ENCODE measurements at regions not wholly inside any gene's neighbourhood (a gene's known extent, or its start where the extent isn't known, plus 50 kb on each side); places are given as distances from the start of the nearest gene placed in this dataset.

GRCh38 chr5:87054821-87055220, 212.9 kb upstream of the RASA1 start:
- intact Hi-C loops (cut with DNase I; ENCODE audit: low total_unique reads), result no loop called here
- TF ChIP-seq POLR2AphosphoS5 (IDR thresholded peaks at IDR 0.05) (no peak), POLR2A (IDR thresholded peaks at IDR 0.05) (no peak), CTCF (IDR thresholded peaks at IDR 0.05) (no peak)
- Histone ChIP-seq H3K36me3 (no peaks in the 10 kb centered on the region), H3K27ac (no peak overlapping the region), H3K9me3 (no peaks in the 10 kb centered on the region), H3K4me3 (no peak overlapping the region), H3K27me3 (no peaks in the 10 kb centered on the region), H3K4me1 (no peaks in the 10 kb centered on the region)
- no peak for DNase-seq (ENCODE audit: low spot score in 2 of 2)

GRCh38 chr5:87061046-87061445, 206.6 kb upstream of the RASA1 start:
- Histone ChIP-seq H3K27me3 (no peaks in the 10 kb centered on the region), H3K27ac (no peak overlapping the region), H3K4me1 (no peaks in the 10 kb centered on the region), H3K9me3 (no peaks in the 10 kb centered on the region), H3K36me3 (no peaks in the 10 kb centered on the region), H3K4me3 (no peak overlapping the region)
- intact Hi-C loops (cut with DNase I; ENCODE audit: low total_unique reads), result no loop called here
- TF ChIP-seq POLR2AphosphoS5 (IDR thresholded peaks at IDR 0.05), result no peak
- no peak for TF ChIP-seq CTCF (IDR thresholded peaks at IDR 0.05)
- TF ChIP-seq POLR2A (IDR thresholded peaks at IDR 0.05), result no peak
- no peak for DNase-seq (ENCODE audit: low spot score in 2 of 2)

GRCh38 chr5:87069311-87069710, 198.4 kb upstream of the RASA1 start:
- Histone ChIP-seq H3K4me3 (no peak overlapping the region), H3K27ac (no peak overlapping the region), H3K27me3 (no peaks in the 10 kb centered on the region), H3K4me1 (no peaks in the 10 kb centered on the region), H3K36me3 (no peaks in the 10 kb centered on the region), H3K9me3 (no peaks in the 10 kb centered on the region)
- TF ChIP-seq POLR2A (IDR thresholded peaks at IDR 0.05), result no peak
- no peak for DNase-seq (ENCODE audit: low spot score in 2 of 2)
- intact Hi-C loops (cut with DNase I; ENCODE audit: low total_unique reads), result no loop called here

- H3K36me3 ChIP-seq, result no peaks in the 10 kb centered on the region
- H3K27me3 ChIP-seq, result no peaks in the 10 kb centered on the region
- no peaks in the 10 kb centered on the region for H3K9me3 ChIP-seq
- no peaks in the 10 kb centered on the region for H3K4me1 ChIP-seq
- peak overlapping the region in 1 of 2 donors; percentile 0 for H3K27ac ChIP-seq
- TF ChIP-seq POLR2A (IDR thresholded peaks at IDR 0.05), result no peak
- peak in 1 of 3 donors; percentile 50 for TF ChIP-seq CTCF (IDR thresholded peaks at IDR 0.05)
- peak in 1 of 2 donors; percentile 50 for DNase-seq (ENCODE audit: low spot score in 2 of 2)
- no peak overlapping the region for H3K4me3 ChIP-seq
- intact Hi-C loops (cut with DNase I; ENCODE audit: low total_unique reads), result no loop called here
These were observed 197.6 kb upstream of the RASA1 start for GRCh38 chr5:87069974-87070608.

GRCh38 chr5:87074072-87074471, 193.6 kb upstream of the RASA1 start:
- Histone ChIP-seq H3K27me3 (no peaks in the 10 kb centered on the region), H3K27ac (no peak overlapping the region), H3K4me1 (no peaks in the 10 kb centered on the region), H3K9me3 (no peaks in the 10 kb centered on the region), H3K4me3 (no peak overlapping the region), H3K36me3 (no peaks in the 10 kb centered on the region)
- TF ChIP-seq POLR2A (IDR thresholded peaks at IDR 0.05) (no peak), POLR2AphosphoS5 (IDR thresholded peaks at IDR 0.05) (no peak), CTCF (IDR thresholded peaks at IDR 0.05) (no peak)
- intact Hi-C loops (cut with DNase I; ENCODE audit: low total_unique reads), result no loop called here
- DNase-seq (ENCODE audit: low spot score in 2 of 2), result no peak

All from breast epithelium (tissue), 4 donors.